ENCODE measurements at regions not wholly inside any gene's neighbourhood (a gene's known extent, or its start where the extent isn't known, plus 50 kb on each side); places are given as distances from the start of the nearest gene placed in this dataset.

DNA sequence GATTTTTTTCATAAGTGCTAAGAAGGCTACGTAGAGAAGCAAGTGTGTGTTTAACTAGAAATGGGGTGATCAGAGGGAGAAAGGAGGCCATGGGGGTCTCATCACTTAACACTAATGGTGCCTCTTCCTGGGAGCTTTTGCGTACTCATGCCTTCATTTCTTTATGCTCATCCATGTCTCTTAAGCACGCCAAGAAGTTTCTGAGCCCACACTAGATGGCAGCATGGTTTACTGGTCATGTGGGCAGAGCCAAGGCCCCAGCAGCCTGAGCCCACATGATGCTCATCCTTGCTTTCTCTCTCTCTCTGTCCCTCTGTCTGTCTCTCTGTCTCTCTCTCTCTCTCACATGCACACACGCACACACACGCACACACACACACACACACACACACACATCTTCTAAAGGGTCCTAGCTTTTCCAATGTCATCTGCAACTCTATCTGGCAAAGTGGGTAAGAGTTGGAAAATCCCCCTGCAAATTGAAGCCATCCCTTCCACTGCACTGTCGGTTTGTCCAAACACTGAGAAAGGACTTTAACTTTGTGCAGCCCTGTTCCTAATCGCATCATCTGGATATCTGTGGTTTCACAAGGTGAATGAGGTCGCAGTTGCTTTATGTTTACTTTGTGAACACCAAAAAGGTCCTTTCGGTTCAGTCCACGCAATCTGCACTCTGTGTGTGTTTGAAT is 137.1 kb upstream of the CCDC68 start:
- H3K4me3 ChIP-seq (ENCODE audit: low read depth, low read length) = no peak overlapping the region
- TF ChIP-seq, protein P1, sequence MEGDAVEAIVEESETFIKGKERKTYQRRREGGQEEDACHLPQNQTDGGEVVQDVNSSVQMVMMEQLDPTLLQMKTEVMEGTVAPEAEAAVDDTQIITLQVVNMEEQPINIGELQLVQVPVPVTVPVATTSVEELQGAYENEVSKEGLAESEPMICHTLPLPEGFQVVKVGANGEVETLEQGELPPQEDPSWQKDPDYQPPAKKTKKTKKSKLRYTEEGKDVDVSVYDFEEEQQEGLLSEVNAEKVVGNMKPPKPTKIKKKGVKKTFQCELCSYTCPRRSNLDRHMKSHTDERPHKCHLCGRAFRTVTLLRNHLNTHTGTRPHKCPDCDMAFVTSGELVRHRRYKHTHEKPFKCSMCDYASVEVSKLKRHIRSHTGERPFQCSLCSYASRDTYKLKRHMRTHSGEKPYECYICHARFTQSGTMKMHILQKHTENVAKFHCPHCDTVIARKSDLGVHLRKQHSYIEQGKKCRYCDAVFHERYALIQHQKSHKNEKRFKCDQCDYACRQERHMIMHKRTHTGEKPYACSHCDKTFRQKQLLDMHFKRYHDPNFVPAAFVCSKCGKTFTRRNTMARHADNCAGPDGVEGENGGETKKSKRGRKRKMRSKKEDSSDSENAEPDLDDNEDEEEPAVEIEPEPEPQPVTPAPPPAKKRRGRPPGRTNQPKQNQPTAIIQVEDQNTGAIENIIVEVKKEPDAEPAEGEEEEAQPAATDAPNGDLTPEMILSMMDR (IDR thresholded peaks at IDR 0.05; ENCODE audit: low read depth, low read length, missing control alignments) = peak; percentile 50
- peak; percentile 5 for DNase-seq (ENCODE audit: low read depth)

- DNase-seq (ENCODE audit: low read depth) = no peak
- TF ChIP-seq, protein P1 (IDR thresholded peaks at IDR 0.05; ENCODE audit: low read depth, low read length, missing control alignments) = no peak
These were observed 136.3 kb upstream of the CCDC68 start for GRCh38 chr18:55095584-55095983.

GRCh38 chr18:55093808-55094207 is 134.5 kb upstream of the CCDC68 start:
- TF ChIP-seq, protein P1 (IDR thresholded peaks at IDR 0.05; ENCODE audit: low read depth, low read length, missing control alignments) = no peak
- H3K4me3 ChIP-seq (ENCODE audit: low read depth, low read length) = no peak overlapping the region
- no peak for DNase-seq (ENCODE audit: low read depth)

More at GRCh38 chr18:55095584-55095983, 136.3 kb upstream of the CCDC68 start:
- H3K4me3 ChIP-seq (ENCODE audit: low read depth, low read length) = no peak overlapping the region

- H3K4me3 ChIP-seq (ENCODE audit: low read depth, low read length) = no peak overlapping the region
- no peak for DNase-seq (ENCODE audit: low read depth)
- TF ChIP-seq, protein P1 (IDR thresholded peaks at IDR 0.05; ENCODE audit: low read depth, low read length, missing control alignments) = no peak
These were observed 134.0 kb upstream of the CCDC68 start for GRCh38 chr18:55093295-55093694.

- DNase-seq (ENCODE audit: low read depth) = no peak
- H3K4me3 ChIP-seq (ENCODE audit: low read depth, low read length) = no peak overlapping the region
- TF ChIP-seq, protein P1 (IDR thresholded peaks at IDR 0.05; ENCODE audit: low read depth, low read length, missing control alignments) = no peak
These were observed 132.9 kb upstream of the CCDC68 start for GRCh38 chr18:55092166-55092565.

DNA sequence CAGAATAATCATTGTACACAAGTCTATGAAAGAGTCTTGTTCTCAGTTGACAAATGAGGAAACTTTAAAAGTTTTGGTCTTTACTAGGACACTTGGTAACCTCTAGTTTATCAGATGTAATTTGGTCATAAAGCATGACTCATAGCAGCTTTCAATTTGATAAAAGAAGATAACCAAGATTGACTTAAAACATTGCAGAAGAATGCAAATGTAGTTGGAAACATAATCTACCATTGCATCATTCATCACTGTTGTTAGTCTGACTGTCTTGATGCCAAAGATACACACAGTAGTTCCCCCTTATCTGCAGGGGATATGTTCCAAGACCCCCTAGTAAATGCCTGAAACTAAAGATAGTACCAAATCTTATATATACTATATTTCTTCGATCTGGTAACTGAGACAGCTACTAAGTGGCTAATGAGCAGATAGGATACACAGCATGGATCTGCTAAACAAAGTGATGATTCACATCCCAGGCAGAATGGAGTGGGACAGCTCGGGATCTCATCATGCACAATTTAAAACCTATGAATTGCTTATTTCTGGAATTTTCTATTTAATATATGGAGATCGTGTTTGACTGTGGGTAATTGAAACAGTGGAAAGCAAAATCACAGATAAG is 131.4 kb upstream of the CCDC68 start:
- TF ChIP-seq, protein P1 (IDR thresholded peaks at IDR 0.05; ENCODE audit: low read depth, low read length, missing control alignments) = no peak

GRCh38 chr18:55089610-55090009 is 130.3 kb upstream of the CCDC68 start:
- TF ChIP-seq, protein P1 (IDR thresholded peaks at IDR 0.05; ENCODE audit: low read depth, low read length, missing control alignments) = no peak
- H3K4me3 ChIP-seq (ENCODE audit: low read depth, low read length) = no peak overlapping the region
- no peak for DNase-seq (ENCODE audit: low read depth)

More for the DNA sequence above, 131.4 kb upstream of the CCDC68 start:
- H3K4me3 ChIP-seq (ENCODE audit: low read depth, low read length) = no peak overlapping the region
- no peak for DNase-seq (ENCODE audit: low read depth)

Data from GM12864 (cell line).